Activated gamma-delta T cell treated with Interleukin-2 at 50 U/mL for 16 hours (primary cell): ENCODE measurements at regions not wholly inside any gene's neighbourhood (a gene's known extent, or its start where the extent isn't known, plus 50 kb on each side); places are given as distances from the start of the nearest gene placed in this dataset.

Source experiments
- DNase-seq: peaks from one replicate; pipeline ENCODE4 v3.0.0-alpha.2; 2020

DNA sequence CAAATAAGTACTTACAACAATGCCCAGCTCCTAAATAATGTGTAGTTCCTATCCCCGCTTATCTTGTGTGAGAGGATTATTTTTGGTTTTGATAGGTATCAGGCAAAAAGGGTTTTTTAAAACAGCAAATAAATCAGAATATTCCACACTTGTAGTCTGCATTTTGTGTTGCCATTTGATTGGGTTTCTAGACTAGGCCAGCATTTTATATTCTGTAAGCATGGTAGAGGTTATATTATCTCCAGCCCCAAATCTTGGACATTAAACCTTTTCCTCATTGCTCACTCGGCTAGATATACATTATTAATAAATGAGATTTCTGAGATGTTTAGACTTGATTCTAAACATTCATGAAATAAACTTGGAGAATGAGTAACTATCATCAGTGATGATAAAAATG is 165.7 kb upstream of the C1orf21 start:
- no peak for DNase-seq

DNA sequence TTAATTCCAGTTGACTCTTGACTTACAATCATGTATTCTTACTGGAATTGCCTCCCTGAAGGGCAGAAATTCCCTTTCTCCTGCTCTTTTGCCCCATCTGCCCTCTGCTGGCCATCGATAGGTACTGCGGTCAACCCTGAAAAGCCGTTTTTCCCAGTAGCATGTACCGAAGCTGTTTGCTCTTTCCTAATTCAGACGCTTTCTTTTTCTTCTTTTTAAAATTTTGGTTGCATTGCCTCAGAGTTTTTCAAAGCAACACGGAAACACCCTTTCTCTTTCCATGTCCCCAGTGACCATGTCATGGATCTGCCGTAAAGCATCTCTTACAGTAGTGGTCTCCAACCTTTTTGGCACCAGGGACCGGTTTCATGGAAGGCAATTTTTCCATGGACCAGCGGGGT is 164.2 kb upstream of the C1orf21 start:
- peak; percentile 37 for DNase-seq

DNA sequence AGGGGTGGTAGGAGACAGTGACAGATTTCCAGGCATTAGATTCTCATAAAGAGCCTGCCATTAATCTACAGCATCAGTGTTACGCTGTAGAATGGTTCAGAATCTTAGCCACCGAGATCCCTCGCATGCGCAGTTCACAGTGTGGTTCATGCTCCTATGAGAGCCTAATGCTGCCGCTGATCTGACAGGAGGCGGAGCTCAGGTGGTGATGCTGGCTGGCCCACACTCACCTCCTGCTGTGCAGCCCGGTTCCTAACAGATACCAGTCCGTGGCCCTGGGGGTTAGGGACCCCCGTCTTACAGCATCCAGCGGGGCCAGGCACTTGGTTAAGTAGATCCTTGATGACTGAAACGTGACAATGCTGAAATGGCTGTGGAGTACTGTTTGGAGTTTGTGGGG is 163.6 kb upstream of the C1orf21 start:
- DNase-seq: no peak

DNA sequence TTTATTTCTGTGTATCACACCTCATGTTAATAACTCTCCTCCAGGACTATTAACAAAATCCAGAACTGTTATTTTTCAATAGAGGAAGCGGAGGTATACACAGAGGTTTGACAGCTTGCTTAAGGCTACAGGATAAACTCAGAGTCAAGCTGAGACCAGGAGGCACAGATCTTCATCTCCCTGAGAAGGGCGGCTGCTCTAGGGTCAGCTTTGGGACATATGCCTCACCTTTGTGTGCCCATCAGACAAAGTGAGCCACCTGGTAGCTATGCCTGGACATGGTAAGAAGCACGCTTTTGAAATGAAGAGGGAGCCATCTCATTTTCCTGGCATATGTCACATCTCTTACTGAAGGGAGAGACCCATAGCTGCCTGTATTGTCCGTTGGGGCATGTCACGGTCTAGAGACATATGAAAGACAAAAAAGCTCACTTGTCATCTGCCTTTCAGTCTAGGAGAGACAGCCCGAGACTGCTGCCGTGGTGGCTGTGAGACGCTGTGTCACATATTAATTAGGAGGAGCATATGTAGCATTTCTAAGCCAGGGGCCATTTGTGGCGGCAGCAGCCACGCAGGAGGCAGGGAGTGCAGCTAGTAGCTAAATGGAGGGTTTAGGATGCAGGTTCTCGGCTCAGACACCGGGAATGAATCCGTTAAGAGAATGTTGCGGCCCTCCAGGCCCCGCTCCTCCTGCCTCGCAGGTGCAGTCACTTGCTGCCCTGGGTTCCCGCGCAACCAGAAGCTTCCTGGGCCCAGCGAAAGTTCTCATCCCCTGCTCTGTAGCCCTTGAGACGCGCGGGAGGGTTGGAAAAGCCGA is 161.3 kb upstream of the C1orf21 start:
- no peak for DNase-seq

DNA sequence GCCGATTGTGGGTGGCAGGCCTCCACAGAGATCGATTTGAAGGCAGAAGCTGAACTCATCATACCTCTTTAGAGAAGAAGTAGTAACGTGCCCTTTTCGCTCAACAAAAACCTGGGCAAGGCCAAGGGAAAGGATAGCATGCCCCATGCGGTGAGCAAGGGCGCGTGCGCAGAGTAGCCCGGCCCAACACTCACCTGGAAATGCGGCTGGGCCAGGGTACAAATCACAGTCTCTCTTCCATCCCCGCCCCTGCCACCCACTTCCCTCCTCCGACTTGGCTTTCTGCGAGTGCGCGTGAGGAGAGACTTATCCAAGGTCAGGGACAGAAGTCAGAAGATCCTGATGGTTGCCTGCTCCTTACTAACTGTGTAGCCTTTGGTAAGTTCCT is 160.7 kb upstream of the C1orf21 start:
- no peak for DNase-seq

DNA sequence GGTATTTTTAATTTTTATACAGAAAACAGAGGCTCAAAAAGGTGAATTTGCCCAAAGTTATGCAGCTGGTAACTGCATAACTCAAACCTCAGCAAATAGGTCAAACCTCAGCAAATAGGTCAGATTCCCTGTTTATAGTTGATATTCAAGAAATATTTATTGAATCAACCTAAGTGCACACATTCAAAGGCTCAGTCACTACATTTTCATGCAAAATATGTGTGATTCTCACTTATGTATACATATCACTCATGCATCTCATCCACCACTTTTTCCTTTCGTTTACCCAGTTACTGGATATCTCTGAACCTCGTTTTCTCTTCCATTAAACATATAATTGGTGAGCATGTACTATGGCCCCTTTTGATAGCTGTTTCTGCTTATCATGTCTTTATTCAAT is 158.3 kb upstream of the C1orf21 start:
- DNase-seq: no peak

DNA sequence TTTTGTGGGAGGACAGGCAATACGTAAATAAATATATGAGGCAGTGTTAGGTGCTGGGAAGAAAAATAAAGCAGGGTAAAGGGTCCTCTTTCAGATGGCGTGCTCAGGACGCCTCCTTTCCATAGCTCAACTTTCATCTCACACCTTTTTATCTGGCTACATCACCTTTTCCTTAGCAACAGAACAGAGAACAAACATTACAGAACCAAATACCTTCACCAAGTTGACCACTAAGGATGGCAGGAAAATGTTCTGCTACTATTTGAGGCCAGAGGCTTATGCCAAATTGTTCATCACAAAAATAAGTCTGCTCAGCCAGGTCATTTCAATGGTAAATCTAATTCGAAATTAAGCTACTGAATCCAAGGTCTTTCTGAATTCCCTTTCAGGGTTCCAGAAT is 149.2 kb upstream of the C1orf21 start:
- no peak for DNase-seq

DNA sequence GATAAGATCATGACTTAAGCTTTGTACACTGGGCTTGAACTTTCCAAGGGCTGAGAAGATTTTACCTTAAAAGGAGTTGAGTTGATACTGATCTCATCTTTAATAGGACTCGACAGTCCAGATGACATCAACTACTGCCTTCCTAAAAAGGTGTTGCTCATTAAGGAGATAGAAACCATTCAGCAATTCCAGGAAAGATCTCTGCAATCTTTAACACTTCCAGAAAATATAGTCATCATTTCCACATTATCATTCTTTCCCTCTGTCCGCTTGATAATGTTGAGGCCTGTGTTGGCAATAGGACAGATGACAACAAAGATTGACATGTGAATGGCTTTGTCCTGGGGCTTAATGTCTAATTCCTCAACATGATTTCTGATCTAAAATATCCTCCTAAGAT is 145.4 kb upstream of the C1orf21 start:
- no peak for DNase-seq

DNA sequence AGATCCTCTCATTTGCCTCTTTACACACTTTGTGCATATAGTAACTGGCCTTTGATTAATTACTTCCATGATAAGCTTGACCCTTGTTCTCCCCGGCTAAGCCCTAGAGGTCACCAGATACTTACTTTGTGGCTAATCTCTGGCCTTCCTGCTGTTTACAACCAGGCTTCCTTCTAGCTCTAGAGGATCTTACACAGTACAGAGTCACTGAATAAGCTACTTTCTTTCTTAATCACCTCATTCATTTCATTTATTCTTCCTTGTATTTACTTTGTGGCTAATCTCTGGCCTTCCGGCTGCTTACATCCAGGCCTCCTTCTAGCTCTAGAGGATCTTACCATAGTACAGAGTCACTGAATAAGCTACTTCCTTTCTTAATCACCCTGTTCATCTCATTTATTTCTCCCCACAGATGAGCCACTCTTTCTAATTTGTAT is 144.3 kb upstream of the C1orf21 start:
- no peak for DNase-seq

DNA sequence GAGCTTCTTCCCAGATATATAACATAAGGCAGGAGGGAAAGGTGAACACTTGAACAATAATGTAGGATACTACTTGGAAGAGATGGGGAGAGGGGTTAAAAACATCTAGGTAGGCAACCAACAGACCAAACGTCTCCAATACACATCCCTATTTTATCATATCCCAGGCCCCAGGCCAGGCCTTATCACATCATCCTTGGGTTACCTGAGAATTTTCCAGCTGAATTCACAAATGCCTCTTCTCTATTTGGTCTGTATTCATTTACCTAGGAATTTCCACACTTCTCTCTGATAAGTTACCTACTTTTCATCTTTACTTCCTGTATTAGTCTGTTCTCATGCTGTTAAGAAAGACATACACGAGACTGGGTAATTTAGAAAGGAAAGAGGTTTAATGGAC is 141.9 kb upstream of the C1orf21 start:
- DNase-seq: no peak

DNA sequence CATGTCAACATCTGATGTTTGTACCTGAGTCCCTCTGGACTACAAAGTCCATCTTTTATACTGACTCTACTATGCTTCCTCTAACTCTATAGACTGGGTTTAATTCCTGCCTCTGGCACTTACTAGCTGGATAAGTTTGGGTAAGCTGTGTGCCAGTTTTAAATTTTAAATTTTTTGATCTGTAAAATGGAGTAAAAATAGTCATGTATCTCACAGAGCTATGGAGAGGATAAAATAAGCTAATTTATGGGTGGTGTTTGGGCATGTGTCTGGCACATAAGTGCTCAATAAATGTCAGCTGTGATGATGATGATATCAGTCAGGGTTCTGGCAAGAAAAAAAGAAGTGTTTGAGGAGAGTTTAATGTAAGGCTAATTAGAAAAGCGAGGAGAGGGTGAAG is 139.2 kb upstream of the C1orf21 start:
- DNase-seq: no peak

DNA sequence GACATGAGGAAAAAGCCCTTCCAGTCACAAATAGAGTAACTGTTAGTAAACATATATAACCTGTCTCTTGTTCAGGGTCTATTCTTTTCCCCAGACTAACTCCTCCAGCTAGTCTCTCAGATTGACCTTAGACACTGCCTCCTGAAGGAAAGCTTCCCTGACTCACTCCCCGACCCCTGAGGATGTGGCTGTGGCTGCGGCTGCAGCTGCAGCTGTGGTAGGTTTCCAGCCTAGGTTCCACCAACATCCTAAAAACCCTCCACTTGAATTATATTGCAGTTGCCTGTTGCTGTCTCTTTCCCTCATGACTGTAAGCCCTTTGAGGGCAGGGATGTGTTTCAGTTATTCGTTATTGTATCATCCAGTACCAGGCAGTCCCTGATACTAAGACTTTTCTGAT is 132.9 kb upstream of the C1orf21 start:
- no peak for DNase-seq

DNA sequence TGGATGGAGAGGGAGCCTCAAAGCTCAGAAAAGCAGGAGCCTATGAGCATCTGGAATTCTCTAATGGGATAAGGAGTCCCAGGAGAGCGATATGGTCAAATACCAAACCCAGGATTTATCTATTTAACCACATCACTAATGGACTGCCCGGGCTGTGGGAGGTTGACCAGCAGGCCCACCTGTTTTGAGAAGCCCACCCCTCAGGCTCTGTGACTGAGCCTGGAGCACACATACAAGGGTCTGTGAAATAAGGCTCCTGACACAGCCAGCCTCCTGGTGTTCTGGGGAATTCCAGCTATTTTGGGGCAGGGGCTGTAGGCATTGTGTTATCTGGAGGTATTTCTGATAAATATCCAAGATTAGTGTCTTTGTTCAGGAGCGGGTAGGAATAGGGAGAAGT is 132.0 kb upstream of the C1orf21 start:
- no peak for DNase-seq

DNA sequence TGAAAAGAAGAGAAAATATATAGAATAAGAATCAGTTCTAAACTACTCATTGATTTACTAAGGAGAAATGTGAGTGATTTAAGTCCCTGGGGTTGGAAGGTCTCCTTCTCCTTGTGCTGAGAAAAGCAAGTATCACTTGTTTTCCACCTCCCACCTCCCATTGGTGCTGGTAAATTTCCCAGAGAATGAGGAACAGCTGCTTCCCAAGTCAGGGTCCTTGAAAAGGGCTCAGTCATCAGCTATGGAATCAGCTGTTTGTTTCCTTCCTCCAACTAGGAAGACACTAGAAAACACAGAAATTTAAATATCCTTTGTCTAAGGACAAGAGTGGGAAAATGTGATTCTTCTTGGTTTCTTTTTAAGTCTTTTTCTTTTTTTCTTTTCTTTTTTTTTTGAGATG is 131.3 kb upstream of the C1orf21 start:
- DNase-seq: no peak

DNA sequence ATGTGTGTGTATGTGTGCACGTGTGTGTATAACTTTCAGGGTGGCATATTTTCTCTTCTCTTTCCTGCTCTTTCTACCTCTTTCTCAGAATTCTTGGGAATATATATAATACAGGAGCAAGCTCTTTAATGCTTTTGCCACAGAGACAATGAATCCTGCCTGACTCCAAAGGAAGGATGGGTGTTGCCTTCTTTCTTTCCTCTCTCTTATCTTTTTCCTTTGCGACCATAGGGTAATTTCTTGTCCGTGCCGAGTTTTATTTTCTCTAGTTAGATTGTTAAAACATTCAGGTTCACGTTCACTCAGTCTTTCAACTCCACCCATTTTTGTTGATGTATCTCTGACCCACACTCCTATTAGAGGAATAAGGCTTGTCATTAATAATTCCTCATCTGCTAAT is 129.0 kb upstream of the C1orf21 start:
- DNase-seq: no peak

DNA sequence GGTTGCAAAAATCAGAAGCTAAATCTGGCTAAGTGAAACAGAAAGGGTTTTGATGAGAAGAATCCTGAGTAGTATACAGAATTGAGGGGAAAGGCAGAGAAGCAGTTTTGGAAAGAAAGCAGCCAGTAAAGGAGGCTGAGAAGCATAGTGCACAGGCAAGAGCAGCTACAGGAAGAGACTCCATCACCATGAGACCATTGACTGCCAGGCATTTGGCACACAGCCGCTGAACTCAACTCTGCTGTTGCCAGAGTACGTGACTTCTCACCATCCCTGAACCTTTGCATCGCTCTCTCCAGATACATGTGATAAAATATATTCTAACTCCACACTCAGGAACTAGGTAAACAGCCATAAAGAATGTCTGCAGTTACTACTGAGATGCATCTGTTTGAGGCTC is 128.3 kb upstream of the C1orf21 start:
- no peak for DNase-seq

DNA sequence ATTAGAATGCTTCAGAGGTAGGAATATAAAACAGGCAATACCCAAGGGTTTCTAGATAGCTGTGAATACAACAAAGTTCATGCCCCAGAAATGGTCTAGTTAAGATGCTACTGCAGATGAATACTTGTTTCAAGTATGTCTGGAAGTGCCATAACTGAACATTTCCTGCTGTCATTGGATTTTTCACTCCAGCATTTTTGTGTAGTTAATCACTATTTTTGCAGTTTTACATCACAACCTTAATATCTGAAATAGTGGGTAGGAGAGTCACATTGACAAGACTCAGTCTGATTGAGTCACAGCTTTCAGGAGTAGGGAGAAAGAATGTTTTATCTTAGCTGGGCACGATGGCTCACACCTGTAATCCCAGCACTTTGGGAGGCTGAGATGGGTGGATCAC is 126.4 kb upstream of the C1orf21 start:
- no peak for DNase-seq

DNA sequence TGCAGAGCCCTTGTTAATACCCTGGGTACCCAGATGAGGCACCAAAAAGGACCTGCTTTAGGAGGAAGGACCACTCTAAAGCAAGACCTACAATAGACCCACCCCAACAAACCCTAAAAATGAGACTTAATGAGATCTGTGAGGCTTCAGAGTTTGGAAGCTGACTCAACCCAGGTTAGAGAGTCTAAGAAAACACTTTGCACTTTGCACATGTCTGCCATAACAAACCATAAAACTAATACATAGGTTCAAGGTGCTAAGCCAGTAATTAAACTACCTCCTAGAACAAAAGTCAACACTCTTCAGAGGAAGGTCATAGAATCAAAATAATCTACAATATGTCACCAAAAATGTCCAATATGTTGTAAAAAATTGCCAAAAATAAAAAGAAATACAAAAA is 124.7 kb upstream of the C1orf21 start:
- no peak for DNase-seq

DNA sequence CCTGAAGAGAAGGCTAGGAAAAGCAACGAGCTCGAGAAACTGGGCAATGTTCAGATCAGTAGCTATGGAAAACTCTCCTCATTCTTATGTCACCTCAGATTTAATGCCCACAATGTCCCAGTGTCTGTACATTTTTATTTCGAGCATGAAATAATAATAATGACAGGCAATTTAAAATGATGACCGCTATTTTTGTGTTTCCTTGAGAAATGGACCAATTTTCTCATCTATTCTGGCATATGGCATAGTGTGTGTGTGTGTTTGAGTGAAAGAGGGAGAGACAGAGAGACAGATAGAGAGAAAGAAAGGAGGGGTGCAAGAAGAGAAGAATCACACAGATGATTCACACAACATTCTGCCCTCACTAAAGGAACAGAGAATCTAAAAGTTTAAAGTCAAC is 119.1 kb upstream of the C1orf21 start:
- no peak for DNase-seq

DNA sequence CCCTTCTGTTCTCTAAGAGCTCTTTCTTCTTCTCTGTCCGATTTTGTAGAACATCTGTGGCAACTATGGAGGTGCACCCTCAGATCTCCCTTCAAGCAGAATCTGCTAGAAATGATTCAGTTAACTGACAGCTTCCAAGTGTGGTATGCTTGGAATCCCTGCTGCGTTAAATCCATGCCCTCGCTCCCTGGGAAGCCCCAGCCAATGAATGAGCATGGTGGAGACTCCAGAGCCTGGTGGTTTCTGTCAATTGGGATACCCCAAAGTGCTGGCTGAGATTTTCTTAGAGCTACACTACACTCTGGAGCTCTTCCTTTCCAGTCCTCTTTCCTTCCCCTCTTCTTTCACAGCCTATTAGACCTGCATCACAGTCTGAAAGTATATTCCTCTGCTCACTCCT is 116.3 kb upstream of the C1orf21 start:
- DNase-seq: no peak

DNA sequence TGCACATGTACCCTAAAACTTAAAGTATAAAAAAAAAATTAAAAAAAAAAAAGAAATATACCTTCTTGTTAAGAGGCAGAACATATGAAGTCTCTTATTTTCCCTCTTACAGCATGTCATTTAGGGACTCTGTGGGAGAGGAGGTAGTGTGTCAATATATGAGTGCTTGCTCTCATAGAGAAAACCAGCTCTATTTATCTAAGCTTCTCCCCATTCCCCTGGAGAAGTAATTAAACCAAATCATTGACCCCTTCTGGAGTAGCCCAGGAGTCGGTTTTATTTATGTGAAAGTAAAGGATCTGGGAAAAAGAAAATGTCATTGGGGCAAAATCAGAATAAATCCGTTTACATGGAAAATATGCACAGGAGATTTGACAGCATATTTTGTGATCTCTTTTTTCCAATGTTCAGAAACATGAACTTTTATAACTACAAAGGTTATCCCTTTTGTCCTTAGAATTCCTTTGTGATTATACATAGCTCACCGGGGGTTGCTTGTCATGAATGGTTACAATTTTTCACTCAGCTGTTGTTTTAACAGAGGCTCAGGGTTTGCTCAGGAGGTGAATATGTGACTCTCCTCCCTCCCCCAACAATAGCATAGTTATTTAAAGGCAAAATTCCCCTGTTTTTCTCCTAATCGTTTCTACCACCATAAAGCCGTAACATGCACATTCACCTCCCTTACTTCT is 114.5 kb upstream of the C1orf21 start:
- DNase-seq: no peak

DNA sequence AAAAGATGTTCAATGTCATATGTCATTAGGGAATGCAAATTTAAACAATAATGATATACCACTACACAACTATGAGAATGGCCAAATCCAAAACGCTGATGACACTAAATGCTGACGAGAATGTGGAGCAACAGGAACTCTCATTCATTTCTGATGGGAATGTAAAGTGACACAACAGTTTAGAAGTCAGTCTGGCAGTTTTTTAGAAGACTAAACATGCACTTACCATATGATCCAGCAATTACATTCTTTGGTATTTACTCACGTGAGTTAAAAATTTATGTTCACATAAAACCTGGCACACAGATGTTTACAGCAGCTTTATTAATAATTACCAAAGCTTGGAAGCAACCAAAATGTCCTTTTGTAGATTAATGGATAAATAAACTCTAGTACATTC is 110.4 kb upstream of the C1orf21 start:
- no peak for DNase-seq

DNA sequence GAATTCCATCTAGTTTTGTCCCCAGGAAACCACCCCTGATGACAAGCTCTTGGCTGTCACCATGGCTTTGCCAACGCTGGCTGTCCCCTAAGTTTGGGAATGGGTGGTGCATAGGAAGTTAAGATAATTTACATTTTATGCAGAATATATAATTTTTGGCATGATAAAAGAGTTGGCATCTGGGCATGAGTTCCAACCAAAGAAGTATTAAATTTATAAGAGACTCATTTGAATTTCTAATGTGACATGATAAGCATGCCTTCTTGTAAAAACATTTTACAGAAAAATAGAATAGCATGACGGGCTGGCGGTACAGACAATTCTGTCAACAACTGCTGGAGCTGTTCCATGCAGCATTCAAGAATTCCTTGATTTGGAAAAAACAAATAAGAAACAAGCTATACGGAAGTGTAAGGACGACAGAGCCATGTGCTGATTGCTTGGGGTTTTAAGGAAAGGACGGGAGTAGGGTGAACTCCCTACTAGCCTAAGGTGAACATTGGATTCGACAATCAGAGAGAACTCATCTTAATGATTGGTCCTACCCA is 106.8 kb upstream of the C1orf21 start:
- no peak for DNase-seq

DNA sequence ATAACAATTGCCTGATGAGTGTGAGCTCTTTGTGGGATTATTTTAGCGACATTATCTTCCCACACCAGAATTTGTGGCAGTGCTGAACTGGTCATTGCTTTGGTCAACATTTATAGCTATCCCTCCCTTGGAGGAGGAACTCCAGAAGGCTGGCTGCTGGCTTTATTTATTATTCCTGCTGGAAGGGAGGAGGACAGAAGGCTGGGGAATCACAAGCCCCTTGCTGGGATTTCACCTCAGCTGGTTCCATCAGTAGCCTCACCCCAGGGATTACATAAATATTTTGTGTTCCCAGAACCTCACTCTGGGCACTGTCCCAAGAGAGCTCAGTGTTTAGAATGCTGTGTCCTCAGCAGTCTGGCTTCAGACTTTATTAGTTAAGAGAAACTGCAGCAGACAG is 102.8 kb upstream of the C1orf21 start:
- no peak for DNase-seq

DNA sequence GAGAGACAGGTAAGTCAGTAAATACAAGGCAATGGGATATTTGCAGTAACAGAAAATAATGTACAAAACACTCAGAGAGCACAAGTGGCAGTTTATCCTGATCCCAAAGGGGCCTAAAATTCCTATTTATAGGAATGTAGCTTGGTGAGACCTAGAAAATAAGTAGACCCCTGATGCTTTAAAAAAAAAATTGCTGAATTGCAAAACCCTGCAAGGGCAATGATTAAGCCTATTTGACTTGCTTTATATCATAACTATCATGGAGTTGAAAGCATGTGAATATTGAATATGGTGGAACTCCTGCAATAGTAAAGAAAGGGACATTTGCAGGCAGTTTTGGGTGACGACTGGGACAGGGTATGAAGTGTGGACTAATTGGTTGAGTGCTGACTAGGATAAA is 101.9 kb upstream of the C1orf21 start:
- DNase-seq: no peak
